Neural cell (in vitro differentiated cells): ENCODE measurements at regions not wholly inside any gene's neighbourhood (a gene's known extent, or its start where the extent isn't known, plus 50 kb on each side); places are given as distances from the start of the nearest gene placed in this dataset.

Experiments
- H2AFZ ChIP-seq: fragments of 200-600, 300-800 bp; sonication (generic), shearing (Covaris generic); 2 replicates; pipeline ENCODE4 v1.6.0; 2014; ENCODE audit warnings: low read depth, mild to moderate bottlenecking, antibody characterized with exemption, low read length, moderate library complexity
- H3F3A ChIP-seq: fragments of 200-600 bp; shearing (Covaris generic); 2 replicates; pipeline ENCODE4 v1.6.1; 2016; ENCODE audit warnings: mild to moderate bottlenecking, moderate library complexity, mixed read lengths, antibody characterized with exemption, low read length; ENCODE audit not compliant: insufficient read depth, poor library complexity, severe bottlenecking
- H3K27ac ChIP-seq: fragments of 200-600, 300-800 bp; sonication (generic), shearing (Covaris generic); 2 replicates; pipeline ENCODE4 v1.5.1; 2014; ENCODE audit warnings: mild to moderate bottlenecking, low read length, moderate library complexity
- H3K27me3 ChIP-seq: fragments of 300-800, 200-600 bp; sonication (generic), shearing (Covaris generic); 2 replicates; pipeline ENCODE4 v1.6.0; 2014; ENCODE audit warnings: mild to moderate bottlenecking, low read depth, low read length, moderate library complexity; ENCODE audit not compliant: insufficient read depth
- H3K36me3 ChIP-seq: fragments of 300-800, 200-600 bp; sonication (generic), shearing (Covaris generic); 2 replicates; pipeline ENCODE4 v1.5.1; 2014; ENCODE audit warnings: mild to moderate bottlenecking, antibody characterized with exemption, low read length, moderate library complexity; ENCODE audit not compliant: insufficient read depth
- H3K4me2 ChIP-seq: fragments of 300-800, 200-600 bp; sonication (generic), shearing (Covaris generic); 2 replicates; pipeline ENCODE4 v1.6.0; 2014; ENCODE audit warnings: mild to moderate bottlenecking, low read length
- H3K4me3 ChIP-seq: fragments of 300-800, 200-600 bp; sonication (generic), shearing (Covaris generic); 2 replicates; pipeline ENCODE4 v1.5.1; 2014; ENCODE audit warnings: mild to moderate bottlenecking, low read length, moderate library complexity
- H3K79me2 ChIP-seq: fragments of 200-600 bp; shearing (Covaris generic); replicated peaks from 2 replicates; pipeline ENCODE4 v1.6.0; 2014; ENCODE audit warnings: mild to moderate bottlenecking, low read length, moderate library complexity; ENCODE audit not compliant: insufficient read depth
- H3K9ac ChIP-seq: fragments of 300-800, 200-600 bp; sonication (generic), shearing (Covaris generic); 2 replicates; pipeline ENCODE4 v1.6.1; 2016; ENCODE audit warnings: mild to moderate bottlenecking, low read length, mixed read lengths
- H3K9me2 ChIP-seq: fragments of 200-600 bp; shearing (Covaris generic); 2 replicates; pipeline ENCODE4 v1.6.1; 2016; ENCODE audit warnings: mild to moderate bottlenecking, low read length, mixed read lengths; ENCODE audit not compliant: insufficient read depth
- H3K9me3 ChIP-seq: fragments of 200-600, 300-800 bp; sonication (generic), shearing (Covaris generic); 2 replicates; pipeline ENCODE4 v1.6.1; 2016; ENCODE audit warnings: mild to moderate bottlenecking, mixed run types, low read length, moderate library complexity, mixed read lengths
- H4K20me1 ChIP-seq: fragments of 200-600 bp; shearing (Covaris generic); 2 replicates; pipeline ENCODE4 v1.6.1; 2016; ENCODE audit warnings: mild to moderate bottlenecking, mixed run types; ENCODE audit not compliant: insufficient read depth
- CTCF ChIP-seq: fragments of 450-650 bp; IDR thresholded peaks from 2 replicates; pipeline ENCODE4 v1.5.1; 2014; ENCODE audit warnings: antibody characterized with exemption, mild to moderate bottlenecking, moderate library complexity; ENCODE audit not compliant: poor library complexity, severe bottlenecking
- EP300 ChIP-seq: fragments of 450-650 bp; conservative IDR thresholded peaks from 2 replicates; pipeline ENCODE4 v1.6.1; 2014; ENCODE audit warnings: antibody characterized with exemption, mild to moderate bottlenecking, moderate library complexity; ENCODE audit not compliant: poor library complexity, severe bottlenecking
- EZH2 ChIP-seq: fragments of 200-600, 300-800 bp; shearing (Covaris generic), sonication (generic); IDR thresholded peaks from 2 replicates; pipeline ENCODE4 v1.6.1; 2014; ENCODE audit warnings: antibody characterized with exemption, low read length, borderline replicate concordance, mild to moderate bottlenecking; ENCODE audit not compliant: insufficient read depth, poor library complexity, severe bottlenecking
- MXI1 ChIP-seq: fragments of 450-650 bp; conservative IDR thresholded peaks from 2 replicates; pipeline ENCODE4 v1.6.1; 2014; ENCODE audit warnings: antibody characterized with exemption, mild to moderate bottlenecking; ENCODE audit not compliant: poor library complexity, severe bottlenecking
- POLR2AphosphoS5 ChIP-seq: IDR thresholded peaks from 2 replicates; pipeline ENCODE4 v1.6.1; 2012
- RAD21 ChIP-seq: fragments of 450-650 bp; conservative IDR thresholded peaks from 2 replicates; pipeline ENCODE4 v1.6.1; 2014; ENCODE audit warnings: antibody characterized with exemption, mild to moderate bottlenecking, moderate library complexity
- REST ChIP-seq: IDR thresholded peaks from 2 replicates; pipeline ENCODE4 v1.6.1; 2012; ENCODE audit warnings: borderline replicate concordance
- SMC3 ChIP-seq: fragments of 450-650 bp; conservative IDR thresholded peaks from 2 replicates; pipeline ENCODE4 v1.6.1; 2014; ENCODE audit warnings: antibody characterized with exemption, mild to moderate bottlenecking, moderate library complexity; ENCODE audit not compliant: poor library complexity
- TAF1 ChIP-seq: IDR thresholded peaks from 2 replicates; pipeline ENCODE4 v1.6.1; 2012; ENCODE audit warnings: low read depth

GRCh38 chr2:120489023-120489422, 143.1 kb downstream of the INHBB start:
- Histone ChIP-seq H3K27me3 (no peaks in the 10 kb centered on the region), H4K20me1 (no peaks in the 10 kb centered on the region), H3K9me2 (no peaks in the 10 kb centered on the region), H3K36me3 (no peaks in the 10 kb centered on the region), H3F3A (no peaks in the 10 kb centered on the region), H3K79me2 (no peaks in the 10 kb centered on the region), H3K9me3 (no peaks in the 10 kb centered on the region), H3K9ac (no peak overlapping the region), H3K4me2 (no peak overlapping the region), H3K27ac (no peak overlapping the region), H2AFZ (no peak overlapping the region), H3K4me3 (no peak overlapping the region)
- TF ChIP-seq MXI1 (no peak), EP300 (no peak), CTCF (no peak), REST (no peak), TAF1 (no peak), EZH2 (no peak), SMC3 (no peak), POLR2AphosphoS5 (no peak), RAD21 (no peak)

GRCh38 chr2:120490091-120490798, 144.3 kb downstream of the INHBB start:
- TF ChIP-seq RAD21 (no peak), EZH2 (no peak), SMC3 (no peak)
- H3K27me3 ChIP-seq: no peaks in the 10 kb centered on the region

More at GRCh38 chr2:120490091-120490798, 144.3 kb downstream of the INHBB start:
- no peak overlapping the region for H3K4me3 ChIP-seq
- H3K9me2 ChIP-seq: no peaks in the 10 kb centered on the region
- H3K36me3 ChIP-seq: no peaks in the 10 kb centered on the region
- no peak overlapping the region for H3K27ac ChIP-seq
- H4K20me1 ChIP-seq: no peaks in the 10 kb centered on the region
- no peaks in the 10 kb centered on the region for H3F3A ChIP-seq
- no peak overlapping the region for H3K9ac ChIP-seq
- no peaks in the 10 kb centered on the region for H3K9me3 ChIP-seq
- H3K4me2 ChIP-seq: no peak overlapping the region
- no peak overlapping the region for H2AFZ ChIP-seq
- H3K79me2 ChIP-seq: no peaks in the 10 kb centered on the region
